Hematopoietic multipotent progenitor cell treated with erythropoietin and hydrocortisone succinate and interleukin-3 and kit ligand, for 4 days (in vitro differentiated cells): ENCODE measurements at regions not wholly inside any gene's neighbourhood (a gene's known extent, or its start where the extent isn't known, plus 50 kb on each side); places are given as distances from the start of the nearest gene placed in this dataset.

Source experiments
- DNase-seq: peaks from one replicate; pipeline ENCODE4 v3.0.0-alpha.2; 2015

- no peak for DNase-seq
Measured at GRCh38 chr5:58403822-58404433, 56.0 kb downstream of the PLK2 start.

- no peak for DNase-seq
Measured at GRCh38 chr5:58401701-58402100, 58.2 kb downstream of the PLK2 start.

- no peak for DNase-seq
Measured at GRCh38 chr5:58400737-58401136, 59.1 kb downstream of the PLK2 start.

- DNase-seq, result no peak
Measured at GRCh38 chr5:58399951-58400350, 59.9 kb downstream of the PLK2 start.

- no peak for DNase-seq
Measured at GRCh38 chr5:58394339-58394738, 65.5 kb downstream of the PLK2 start.

GRCh38 chr5:58393716-58394115 lies 66.2 kb downstream of the PLK2 start:
- DNase-seq, result no peak

GRCh38 chr5:58392496-58392895 lies 67.4 kb downstream of the PLK2 start:
- no peak for DNase-seq

- DNase-seq, result no peak
Measured at GRCh38 chr5:58383448-58383847, 76.4 kb downstream of the PLK2 start.

- no peak for DNase-seq
Measured at GRCh38 chr5:58382131-58382534, 77.8 kb downstream of the PLK2 start.

- no peak for DNase-seq
Measured at GRCh38 chr5:58381566-58381965, 78.3 kb downstream of the PLK2 start.

GRCh38 chr5:58380655-58381054 lies 79.2 kb downstream of the PLK2 start:
- no peak for DNase-seq

- DNase-seq, result no peak
Measured at GRCh38 chr5:58378613-58379390, 81.1 kb downstream of the PLK2 start.

GRCh38 chr5:58370606-58371005 lies 89.3 kb downstream of the PLK2 start:
- no peak for DNase-seq

GRCh38 chr5:58369513-58370190 lies 90.2 kb downstream of the PLK2 start:
- no peak for DNase-seq

- no peak for DNase-seq
Measured at GRCh38 chr5:58366461-58366860, 93.4 kb downstream of the PLK2 start.

- DNase-seq, result no peak
Measured at GRCh38 chr5:58365791-58366190, 94.1 kb downstream of the PLK2 start.

GRCh38 chr5:58363461-58364249 lies 96.2 kb downstream of the PLK2 start:
- no peak for DNase-seq

- no peak for DNase-seq
Measured at GRCh38 chr5:58362135-58362534, 97.8 kb downstream of the PLK2 start.

GRCh38 chr5:58360794-58361193 lies 99.1 kb downstream of the PLK2 start:
- DNase-seq, result no peak

GRCh38 chr5:58359981-58360380 lies 99.9 kb downstream of the PLK2 start:
- DNase-seq, result no peak

GRCh38 chr5:58358501-58359178 lies 101.2 kb downstream of the PLK2 start:
- DNase-seq, result no peak

- DNase-seq, result no peak
Measured at GRCh38 chr5:58357799-58358500, 101.9 kb downstream of the PLK2 start.
